Fibroblast of pulmonary artery (primary cell): ENCODE measurements at regions not wholly inside any gene's neighbourhood (a gene's known extent, or its start where the extent isn't known, plus 50 kb on each side); places are given as distances from the start of the nearest gene placed in this dataset.

Experiments used
- DNase-seq: peaks from one replicate; pipeline ENCODE4 v3.0.0-alpha.2; 2010; ENCODE audit warnings: low read depth
- H3K4me3 ChIP-seq: replicated peaks from 2 replicates; pipeline ENCODE4 v1.5.1; 2011; ENCODE audit warnings: low read depth, mild to moderate bottlenecking, control low read depth, low read length, moderate library complexity
- TF ChIP-seq, protein P1 (sequence below): IDR thresholded peaks from 2 replicates; pipeline ENCODE4 v1.5.1; 2011; ENCODE audit warnings: mild to moderate bottlenecking, control low read depth, low read length, inconsistent platforms; ENCODE audit errors: missing control alignments

DNA sequence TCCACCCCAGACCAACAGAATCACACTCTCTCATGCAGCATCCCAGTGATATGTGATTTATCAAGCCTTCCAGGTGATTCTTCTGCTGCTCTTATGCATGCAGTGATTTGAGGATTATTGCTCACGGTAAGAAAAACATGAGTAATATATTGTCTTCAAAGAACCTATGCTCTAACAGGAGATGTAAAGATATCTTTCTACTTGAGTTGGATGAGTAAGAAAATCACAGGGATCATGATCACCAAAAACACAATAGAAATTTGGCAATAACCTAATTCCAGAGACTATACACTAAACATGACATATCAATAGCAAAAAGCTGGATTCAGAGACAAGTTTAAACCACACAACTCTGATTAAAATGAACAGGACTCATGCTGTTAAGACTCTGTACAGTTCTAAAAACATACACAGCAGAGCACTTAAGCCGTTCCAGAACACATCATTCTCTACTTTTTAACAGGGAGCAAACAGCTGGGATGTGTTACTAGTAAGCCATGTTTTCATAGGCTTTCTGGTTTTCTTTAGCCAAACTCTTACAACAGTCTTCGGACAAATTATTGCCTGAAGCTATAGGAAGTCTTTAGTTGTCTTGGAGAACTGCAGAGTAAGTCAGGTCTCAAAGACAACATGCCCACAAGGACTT is 568.6 kb downstream of the HAO1 start:
- DNase-seq: peak; percentile 4
- H3K4me3 ChIP-seq: no peak overlapping the region
- TF ChIP-seq, protein P1, sequence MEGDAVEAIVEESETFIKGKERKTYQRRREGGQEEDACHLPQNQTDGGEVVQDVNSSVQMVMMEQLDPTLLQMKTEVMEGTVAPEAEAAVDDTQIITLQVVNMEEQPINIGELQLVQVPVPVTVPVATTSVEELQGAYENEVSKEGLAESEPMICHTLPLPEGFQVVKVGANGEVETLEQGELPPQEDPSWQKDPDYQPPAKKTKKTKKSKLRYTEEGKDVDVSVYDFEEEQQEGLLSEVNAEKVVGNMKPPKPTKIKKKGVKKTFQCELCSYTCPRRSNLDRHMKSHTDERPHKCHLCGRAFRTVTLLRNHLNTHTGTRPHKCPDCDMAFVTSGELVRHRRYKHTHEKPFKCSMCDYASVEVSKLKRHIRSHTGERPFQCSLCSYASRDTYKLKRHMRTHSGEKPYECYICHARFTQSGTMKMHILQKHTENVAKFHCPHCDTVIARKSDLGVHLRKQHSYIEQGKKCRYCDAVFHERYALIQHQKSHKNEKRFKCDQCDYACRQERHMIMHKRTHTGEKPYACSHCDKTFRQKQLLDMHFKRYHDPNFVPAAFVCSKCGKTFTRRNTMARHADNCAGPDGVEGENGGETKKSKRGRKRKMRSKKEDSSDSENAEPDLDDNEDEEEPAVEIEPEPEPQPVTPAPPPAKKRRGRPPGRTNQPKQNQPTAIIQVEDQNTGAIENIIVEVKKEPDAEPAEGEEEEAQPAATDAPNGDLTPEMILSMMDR: no peak

DNA sequence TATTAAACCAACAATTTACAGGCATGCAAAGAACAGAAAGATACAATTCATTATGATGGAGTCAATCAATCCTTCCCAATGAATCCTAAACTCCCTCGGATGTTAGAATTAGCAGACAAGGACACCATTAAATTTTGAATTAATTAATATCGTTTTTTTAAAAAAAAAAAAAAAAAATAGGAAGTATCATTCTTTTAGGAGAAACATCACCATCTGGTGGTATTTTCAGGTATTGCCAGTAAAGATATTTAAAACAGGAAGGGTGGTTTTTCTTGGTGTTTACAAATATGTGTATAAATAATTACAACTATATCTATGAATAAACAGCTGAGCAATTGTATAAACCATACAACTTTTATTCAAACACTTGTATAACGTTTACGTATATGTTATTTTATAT is 564.4 kb downstream of the HAO1 start:
- TF ChIP-seq, protein P1: peak; percentile 48
- H3K4me3 ChIP-seq: no peak overlapping the region
- peak; percentile 55 for DNase-seq

DNA sequence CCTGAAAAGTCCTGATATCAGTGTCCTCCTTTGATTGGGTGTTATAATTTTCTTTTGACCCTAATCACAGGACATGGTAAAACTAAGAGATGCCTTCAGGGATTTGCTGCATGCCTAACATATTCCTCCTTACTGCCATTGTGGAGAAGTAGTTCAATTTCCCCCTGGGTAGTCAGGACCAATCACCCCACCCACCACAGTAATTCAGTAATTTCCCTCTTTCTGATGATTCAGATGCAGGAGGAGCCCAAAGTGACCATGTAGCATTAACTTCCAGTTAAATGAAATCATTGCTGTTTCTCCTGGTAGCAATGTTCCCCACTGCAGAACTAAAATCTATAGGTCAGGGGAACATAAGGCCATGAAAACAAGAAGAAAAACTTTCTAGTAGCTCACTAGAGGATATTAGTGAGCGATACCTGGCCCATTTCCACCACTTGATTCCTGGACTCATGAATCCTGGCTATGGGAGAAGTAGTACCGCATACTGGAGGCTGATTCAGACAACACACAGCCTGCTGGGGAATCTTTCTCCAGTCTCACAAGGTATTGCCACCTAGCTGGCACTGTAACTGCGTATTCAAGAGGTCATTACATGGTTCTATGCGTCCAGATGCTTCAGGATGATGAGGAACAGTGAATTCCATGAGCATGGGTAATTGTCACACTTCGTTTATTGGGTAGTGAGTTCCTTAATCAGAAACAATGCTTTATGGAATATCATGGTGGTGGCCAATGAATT is 561.2 kb downstream of the HAO1 start:
- DNase-seq: no peak
- H3K4me3 ChIP-seq: no peak overlapping the region
- TF ChIP-seq, protein P1: no peak

DNA sequence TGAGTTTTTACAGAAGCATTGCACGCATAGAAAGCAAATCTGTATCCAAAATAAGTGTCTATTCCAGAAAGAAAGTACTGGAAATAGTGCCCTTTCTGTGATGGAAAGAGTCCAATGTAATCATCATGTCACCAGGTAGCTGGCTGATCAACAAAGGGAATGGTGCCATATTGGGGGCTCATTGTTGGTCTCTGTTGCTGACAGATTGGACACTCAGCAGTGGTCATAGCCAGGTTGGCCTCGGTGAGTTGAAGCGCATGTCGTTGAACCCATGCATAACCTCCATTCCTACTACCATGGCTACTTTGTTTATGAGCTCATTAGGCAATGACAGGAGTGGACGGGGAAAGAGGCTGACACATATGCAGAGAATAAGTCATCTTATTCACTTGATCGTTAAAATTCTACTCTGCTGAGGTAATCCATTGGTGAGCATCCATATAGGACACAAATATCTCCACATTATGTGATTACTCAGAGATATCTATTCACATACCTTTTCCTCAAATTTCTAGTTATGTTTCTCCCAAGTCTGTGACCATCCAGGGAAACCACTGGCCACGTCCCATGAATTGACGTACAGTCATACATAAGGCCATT is 560.5 kb downstream of the HAO1 start:
- no peak overlapping the region for H3K4me3 ChIP-seq
- no peak for DNase-seq
- TF ChIP-seq, protein P1: no peak

DNA sequence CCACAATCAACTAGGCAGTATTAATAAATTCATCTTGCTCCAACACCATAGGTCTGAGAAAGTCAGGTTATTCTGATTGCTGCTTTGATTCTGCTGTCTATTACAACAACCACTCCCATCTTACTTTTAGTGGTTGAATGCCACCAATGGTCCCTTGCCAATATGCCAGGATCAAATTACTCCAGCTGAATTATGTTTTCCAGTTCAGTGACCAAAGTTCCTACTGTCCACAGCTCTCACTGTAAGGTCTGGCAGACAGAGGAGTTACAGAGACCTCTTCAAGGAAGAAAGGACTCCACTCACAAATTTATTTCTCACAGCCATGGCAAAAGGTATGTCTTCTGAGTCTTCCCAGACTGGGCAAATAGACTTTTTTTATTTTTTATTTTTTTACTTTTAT is 557.0 kb downstream of the HAO1 start:
- TF ChIP-seq, protein P1: no peak
- no peak overlapping the region for H3K4me3 ChIP-seq
- DNase-seq: no peak

DNA sequence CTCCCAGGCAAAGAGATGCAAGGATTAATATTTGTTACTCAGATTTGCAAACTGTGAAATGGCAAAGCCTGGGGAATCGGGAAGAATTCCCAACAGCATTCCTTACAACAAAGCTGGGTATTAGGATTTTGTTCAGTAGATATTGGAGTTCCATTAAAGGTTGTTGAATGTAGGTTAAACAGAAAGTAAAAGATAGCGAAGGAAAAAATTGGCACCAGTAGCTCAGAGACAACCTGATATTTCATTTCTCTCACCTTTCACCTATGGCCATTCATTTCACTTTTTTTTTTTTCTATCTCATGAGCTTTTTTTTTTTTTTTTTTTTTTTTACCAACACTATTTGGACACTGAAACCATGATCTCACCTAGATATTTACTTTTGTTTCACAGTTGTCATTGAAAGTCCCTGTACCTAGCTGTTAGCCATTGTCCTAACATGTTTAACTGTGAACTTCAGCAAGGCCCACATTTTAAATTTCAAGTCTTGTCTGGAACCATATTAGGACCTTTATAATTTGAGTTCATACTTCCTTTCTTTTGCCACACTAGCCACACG is 552.5 kb downstream of the HAO1 start:
- TF ChIP-seq, protein P1: no peak
- DNase-seq: no peak
- H3K4me3 ChIP-seq: no peak overlapping the region
